ENCODE measurements at regions not wholly inside any gene's neighbourhood (a gene's known extent, or its start where the extent isn't known, plus 50 kb on each side); places are given as distances from the start of the nearest gene placed in this dataset.

GRCh38 chr3:70806556-70806955 lies 494.1 kb upstream of the MDFIC2 start:
- no peak overlapping the region for H3K9ac ChIP-seq
- H3K4me3 ChIP-seq (IDR thresholded peaks at IDR 0.05; ENCODE audit: insufficient read depth, low read depth, low read length), result no peak overlapping the region
- no peaks in the 10 kb centered on the region for H4K20me1 ChIP-seq (ENCODE audit: insufficient read depth)
- H3K4me1 ChIP-seq (ENCODE audit: low read depth, poor library complexity, severe bottlenecking), result no peaks in the 10 kb centered on the region
- no peak overlapping the region for H3K4me2 ChIP-seq
- no peak overlapping the region for H2AFZ ChIP-seq (ENCODE audit: low read depth)
- no peaks in the 10 kb centered on the region for H3K36me3 ChIP-seq (ENCODE audit: insufficient read depth)
- no peaks in the 10 kb centered on the region for H3K79me2 ChIP-seq (ENCODE audit: insufficient read depth, low read depth)
- no peaks in the 10 kb centered on the region for H3K27me3 ChIP-seq (ENCODE audit: insufficient read depth, low read depth)
- H3K27ac ChIP-seq, result no peak overlapping the region
- TF ChIP-seq, protein P1, sequence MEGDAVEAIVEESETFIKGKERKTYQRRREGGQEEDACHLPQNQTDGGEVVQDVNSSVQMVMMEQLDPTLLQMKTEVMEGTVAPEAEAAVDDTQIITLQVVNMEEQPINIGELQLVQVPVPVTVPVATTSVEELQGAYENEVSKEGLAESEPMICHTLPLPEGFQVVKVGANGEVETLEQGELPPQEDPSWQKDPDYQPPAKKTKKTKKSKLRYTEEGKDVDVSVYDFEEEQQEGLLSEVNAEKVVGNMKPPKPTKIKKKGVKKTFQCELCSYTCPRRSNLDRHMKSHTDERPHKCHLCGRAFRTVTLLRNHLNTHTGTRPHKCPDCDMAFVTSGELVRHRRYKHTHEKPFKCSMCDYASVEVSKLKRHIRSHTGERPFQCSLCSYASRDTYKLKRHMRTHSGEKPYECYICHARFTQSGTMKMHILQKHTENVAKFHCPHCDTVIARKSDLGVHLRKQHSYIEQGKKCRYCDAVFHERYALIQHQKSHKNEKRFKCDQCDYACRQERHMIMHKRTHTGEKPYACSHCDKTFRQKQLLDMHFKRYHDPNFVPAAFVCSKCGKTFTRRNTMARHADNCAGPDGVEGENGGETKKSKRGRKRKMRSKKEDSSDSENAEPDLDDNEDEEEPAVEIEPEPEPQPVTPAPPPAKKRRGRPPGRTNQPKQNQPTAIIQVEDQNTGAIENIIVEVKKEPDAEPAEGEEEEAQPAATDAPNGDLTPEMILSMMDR (conservative IDR thresholded peaks at IDR 0.05; ENCODE audit: low read depth, low read length), result no peak

- H2AFZ ChIP-seq (ENCODE audit: low read depth), result no peak overlapping the region
- H3K9ac ChIP-seq, result no peak overlapping the region
- H3K4me1 ChIP-seq (ENCODE audit: low read depth, poor library complexity, severe bottlenecking), result no peaks in the 10 kb centered on the region
- no peaks in the 10 kb centered on the region for H3K27me3 ChIP-seq (ENCODE audit: insufficient read depth, low read depth)
- H3K36me3 ChIP-seq (ENCODE audit: insufficient read depth), result no peaks in the 10 kb centered on the region
- H3K27ac ChIP-seq, result no peak overlapping the region
- TF ChIP-seq, protein P1 (conservative IDR thresholded peaks at IDR 0.05; ENCODE audit: low read depth, low read length), result no peak
- no peak overlapping the region for H3K4me3 ChIP-seq (IDR thresholded peaks at IDR 0.05; ENCODE audit: insufficient read depth, low read depth, low read length)
- H3K79me2 ChIP-seq (ENCODE audit: insufficient read depth, low read depth), result no peaks in the 10 kb centered on the region
- H3K4me2 ChIP-seq, result no peak overlapping the region
- no peaks in the 10 kb centered on the region for H4K20me1 ChIP-seq (ENCODE audit: insufficient read depth)
Measured at GRCh38 chr3:70806021-70806420, 493.6 kb upstream of the MDFIC2 start.

GRCh38 chr3:70805061-70805889 lies 492.8 kb upstream of the MDFIC2 start:
- H3K4me1 ChIP-seq (ENCODE audit: low read depth, poor library complexity, severe bottlenecking), result no peaks in the 10 kb centered on the region
- H3K4me3 ChIP-seq (IDR thresholded peaks at IDR 0.05; ENCODE audit: insufficient read depth, low read depth, low read length), result no peak overlapping the region
- no peaks in the 10 kb centered on the region for H4K20me1 ChIP-seq (ENCODE audit: insufficient read depth)
- H3K9ac ChIP-seq, result no peak overlapping the region
- H2AFZ ChIP-seq (ENCODE audit: low read depth), result no peak overlapping the region
- H3K27me3 ChIP-seq (ENCODE audit: insufficient read depth, low read depth), result no peaks in the 10 kb centered on the region
- H3K79me2 ChIP-seq (ENCODE audit: insufficient read depth, low read depth), result no peaks in the 10 kb centered on the region
- H3K27ac ChIP-seq, result no peak overlapping the region
- TF ChIP-seq, protein P1 (conservative IDR thresholded peaks at IDR 0.05; ENCODE audit: low read depth, low read length), result no peak
- H3K36me3 ChIP-seq (ENCODE audit: insufficient read depth), result no peaks in the 10 kb centered on the region
- no peak overlapping the region for H3K4me2 ChIP-seq

DNA sequence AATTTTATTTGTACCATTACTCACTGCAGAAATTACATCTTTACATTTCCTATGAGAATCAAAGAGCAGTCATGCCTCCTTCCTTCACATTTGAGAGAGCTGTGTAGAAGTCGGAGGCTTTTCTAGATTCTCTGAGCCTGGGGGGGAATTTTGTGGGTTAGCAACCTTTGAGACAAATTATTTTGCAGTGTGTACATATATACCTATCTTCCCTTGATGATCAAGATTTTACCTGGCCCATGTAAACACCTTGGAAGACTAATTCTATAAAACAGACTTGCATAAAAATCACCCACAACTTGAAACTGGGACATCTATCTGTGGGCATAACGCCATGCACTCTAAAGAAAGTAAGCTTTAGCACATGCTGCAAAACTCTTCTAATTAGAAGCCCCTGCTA lies 491.5 kb upstream of the MDFIC2 start:
- Histone ChIP-seq H3K27me3 (ENCODE audit: insufficient read depth, low read depth) (no peaks in the 10 kb centered on the region), H3K79me2 (ENCODE audit: insufficient read depth, low read depth) (no peaks in the 10 kb centered on the region), H3K4me1 (ENCODE audit: low read depth, poor library complexity, severe bottlenecking) (no peaks in the 10 kb centered on the region), H3K36me3 (ENCODE audit: insufficient read depth) (no peaks in the 10 kb centered on the region), H3K4me3 (IDR thresholded peaks at IDR 0.05; ENCODE audit: insufficient read depth, low read depth, low read length) (no peak overlapping the region), H3K4me2 (no peak overlapping the region), H3K27ac (no peak overlapping the region), H3K9ac (no peak overlapping the region), H4K20me1 (ENCODE audit: insufficient read depth) (no peaks in the 10 kb centered on the region), H2AFZ (ENCODE audit: low read depth) (no peak overlapping the region)
- TF ChIP-seq, protein P1 (conservative IDR thresholded peaks at IDR 0.05; ENCODE audit: low read depth, low read length), result no peak
